ENCODE measurements at regions not wholly inside any gene's neighbourhood (a gene's known extent, or its start where the extent isn't known, plus 50 kb on each side); places are given as distances from the start of the nearest gene placed in this dataset.
"Not testable (repeated sequence)": the region's sequence is repeated elsewhere in the genome, so short reads cannot be mapped to it uniquely, and the experiment has no call there.

DNA sequence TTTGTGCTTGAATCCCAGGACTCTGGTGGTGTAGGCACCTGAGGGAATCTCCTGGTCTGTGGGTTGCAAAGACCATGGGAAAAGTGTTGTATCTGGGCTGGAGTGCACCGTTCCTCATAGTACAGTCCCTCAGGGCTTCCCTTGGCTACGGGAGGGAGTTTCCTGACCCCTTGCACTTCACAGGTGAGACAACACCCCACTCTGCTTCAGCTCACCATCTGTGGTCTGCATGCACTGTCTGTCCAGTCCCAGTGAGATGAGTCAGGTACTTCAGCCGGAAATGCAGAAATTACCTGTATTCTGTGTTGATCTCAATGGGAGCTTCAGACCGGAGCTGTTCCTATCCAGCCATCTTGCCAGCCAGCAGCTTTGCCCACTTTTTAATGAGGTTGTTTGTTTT lies 353.0 kb upstream of the IRS4 start:
- TF ChIP-seq, protein P1, sequence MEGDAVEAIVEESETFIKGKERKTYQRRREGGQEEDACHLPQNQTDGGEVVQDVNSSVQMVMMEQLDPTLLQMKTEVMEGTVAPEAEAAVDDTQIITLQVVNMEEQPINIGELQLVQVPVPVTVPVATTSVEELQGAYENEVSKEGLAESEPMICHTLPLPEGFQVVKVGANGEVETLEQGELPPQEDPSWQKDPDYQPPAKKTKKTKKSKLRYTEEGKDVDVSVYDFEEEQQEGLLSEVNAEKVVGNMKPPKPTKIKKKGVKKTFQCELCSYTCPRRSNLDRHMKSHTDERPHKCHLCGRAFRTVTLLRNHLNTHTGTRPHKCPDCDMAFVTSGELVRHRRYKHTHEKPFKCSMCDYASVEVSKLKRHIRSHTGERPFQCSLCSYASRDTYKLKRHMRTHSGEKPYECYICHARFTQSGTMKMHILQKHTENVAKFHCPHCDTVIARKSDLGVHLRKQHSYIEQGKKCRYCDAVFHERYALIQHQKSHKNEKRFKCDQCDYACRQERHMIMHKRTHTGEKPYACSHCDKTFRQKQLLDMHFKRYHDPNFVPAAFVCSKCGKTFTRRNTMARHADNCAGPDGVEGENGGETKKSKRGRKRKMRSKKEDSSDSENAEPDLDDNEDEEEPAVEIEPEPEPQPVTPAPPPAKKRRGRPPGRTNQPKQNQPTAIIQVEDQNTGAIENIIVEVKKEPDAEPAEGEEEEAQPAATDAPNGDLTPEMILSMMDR (IDR thresholded peaks at IDR 0.05) = no peak
- Histone ChIP-seq H3K27ac (no peak overlapping the region), H3K4me3 (no peak overlapping the region)
- DNase-seq (ENCODE audit: low spot score) = no peak

DNA sequence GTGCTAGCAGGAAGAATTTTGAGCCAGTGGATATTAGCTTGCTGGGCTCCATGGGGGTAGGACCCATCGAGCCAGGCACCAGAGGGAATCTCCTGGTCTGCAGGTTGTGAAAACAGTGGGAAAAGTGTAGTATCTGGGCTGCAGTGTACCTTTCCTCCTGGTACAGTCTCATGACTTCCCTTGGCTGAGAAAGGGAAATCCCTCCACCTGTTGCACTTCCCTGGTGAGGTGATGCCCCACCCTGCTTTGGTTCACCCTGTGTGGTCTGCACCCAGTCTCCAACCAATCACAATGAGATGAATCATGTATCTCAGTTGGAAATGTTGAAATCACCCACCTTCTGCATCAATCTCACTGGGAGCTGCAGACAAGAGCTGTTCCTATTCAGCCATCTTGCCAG lies 341.4 kb upstream of the IRS4 start:
- no peak overlapping the region for H3K27ac ChIP-seq
- no peak for DNase-seq (ENCODE audit: low spot score)
- TF ChIP-seq, protein P1 (IDR thresholded peaks at IDR 0.05) = no peak
- no peak overlapping the region for H3K4me3 ChIP-seq

DNA sequence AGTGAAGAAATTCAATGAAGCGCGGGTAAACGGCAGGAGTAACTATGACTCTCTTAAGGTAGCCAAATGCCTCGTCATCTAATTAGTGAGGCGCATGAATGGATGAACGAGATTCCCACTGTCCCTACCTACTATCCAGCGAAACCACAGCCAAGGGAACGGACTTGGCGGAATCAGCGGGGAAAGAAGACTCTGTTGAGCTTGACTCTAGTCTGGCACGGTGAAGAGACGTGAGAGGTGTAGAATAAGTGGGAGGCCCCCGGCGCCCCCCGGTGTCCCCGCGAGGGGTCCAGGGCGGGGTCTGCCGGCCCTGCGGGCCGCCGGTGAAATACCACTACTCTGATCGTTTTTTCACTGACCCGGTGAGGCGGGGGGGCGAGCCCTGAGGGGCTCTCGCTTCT lies 317.8 kb upstream of the IRS4 start:
- DNase-seq (ENCODE audit: low spot score); H3K27ac ChIP-seq; H3K4me3 ChIP-seq: not testable (repeated sequence)

DNA sequence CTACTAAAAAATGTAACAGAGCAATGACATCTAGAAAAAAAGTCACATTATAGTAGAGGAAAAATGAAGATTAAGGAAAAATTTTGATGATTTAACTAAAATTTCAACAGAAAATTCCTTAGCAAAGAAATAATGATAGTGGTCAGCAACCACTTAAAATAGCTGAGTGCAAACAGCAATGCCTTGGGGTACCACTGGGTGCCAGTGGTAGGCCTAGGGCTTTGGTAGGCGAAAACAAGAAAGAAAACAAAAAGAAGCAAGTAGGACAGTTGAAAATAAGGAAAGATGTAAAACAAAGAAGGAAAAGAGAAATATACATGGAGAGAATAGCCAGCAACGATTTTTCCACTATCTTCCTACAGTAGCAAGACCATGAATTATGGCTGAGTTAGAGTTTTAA lies 313.5 kb upstream of the IRS4 start:
- Histone ChIP-seq H3K27ac (no peak overlapping the region), H3K4me3 (no peak overlapping the region)
- TF ChIP-seq, protein P1 (IDR thresholded peaks at IDR 0.05) = no peak
- DNase-seq (ENCODE audit: low spot score) = no peak

DNA sequence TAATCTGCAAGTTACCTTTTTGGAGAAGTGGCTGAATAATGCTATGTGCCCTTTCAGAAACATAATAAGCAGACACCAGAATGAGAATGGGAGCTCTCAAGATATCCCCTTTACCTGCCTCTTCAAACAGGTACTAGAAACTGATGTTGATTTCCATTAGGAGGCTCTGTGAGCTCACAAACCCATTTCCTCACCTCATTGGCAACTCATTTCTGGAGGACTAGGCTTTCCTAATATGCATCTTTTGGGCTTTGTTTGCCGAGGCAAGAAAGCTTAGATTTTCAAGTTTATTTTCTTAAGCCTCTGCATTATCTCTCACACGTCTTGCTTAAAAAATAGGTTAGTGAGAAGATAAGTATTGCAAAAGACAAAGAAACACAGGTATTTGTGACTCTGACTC lies 313.1 kb upstream of the IRS4 start:
- DNase-seq (ENCODE audit: low spot score) = no peak
- TF ChIP-seq, protein P1 (IDR thresholded peaks at IDR 0.05) = no peak
- Histone ChIP-seq H3K27ac (no peak overlapping the region), H3K4me3 (no peak overlapping the region)

DNA sequence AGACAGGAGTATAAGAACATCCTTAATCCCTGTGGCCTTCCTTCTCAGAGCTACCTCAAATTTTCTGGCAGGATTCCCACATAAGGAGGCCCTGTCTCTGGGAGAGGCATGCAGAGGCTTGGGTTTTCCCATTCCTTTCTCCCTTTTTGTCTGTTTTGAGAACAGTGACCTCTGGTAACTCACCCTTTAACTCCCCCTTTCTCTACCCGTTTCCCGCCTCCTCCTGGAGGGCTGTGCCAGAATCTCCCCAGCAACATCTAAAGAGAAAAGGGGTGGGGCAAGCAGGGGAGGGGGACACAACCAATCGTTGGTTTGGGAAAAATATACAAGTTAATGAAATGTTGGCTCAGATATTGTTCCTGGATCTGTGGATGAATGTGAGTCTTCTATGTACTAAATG lies 303.7 kb upstream of the IRS4 start:
- no peak overlapping the region for H3K4me3 ChIP-seq
- no peak for DNase-seq (ENCODE audit: low spot score)
- TF ChIP-seq, protein P1 (IDR thresholded peaks at IDR 0.05) = no peak
- no peak overlapping the region for H3K27ac ChIP-seq

DNA sequence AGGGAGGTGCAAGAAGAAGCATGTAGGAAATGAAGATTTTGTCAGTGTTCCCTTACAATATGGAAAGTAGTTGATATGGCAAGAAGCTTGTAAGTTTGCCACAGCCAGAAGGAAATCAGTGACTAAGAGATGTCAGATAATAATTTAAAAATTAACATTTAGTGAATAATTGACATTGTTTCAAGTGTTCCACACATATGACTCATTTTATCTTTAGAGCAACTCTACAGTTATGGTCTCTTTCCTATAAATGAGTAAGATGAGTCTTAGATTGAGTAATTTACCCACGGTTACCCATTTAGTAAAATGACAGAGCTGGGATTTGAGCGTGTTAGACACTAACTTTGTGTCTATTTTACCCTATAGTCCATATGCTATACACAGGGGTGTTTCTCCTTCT lies 300.3 kb upstream of the IRS4 start:
- TF ChIP-seq, protein P1 (IDR thresholded peaks at IDR 0.05) = no peak
- no peak overlapping the region for H3K27ac ChIP-seq
- DNase-seq (ENCODE audit: low spot score) = no peak
- no peak overlapping the region for H3K4me3 ChIP-seq

DNA sequence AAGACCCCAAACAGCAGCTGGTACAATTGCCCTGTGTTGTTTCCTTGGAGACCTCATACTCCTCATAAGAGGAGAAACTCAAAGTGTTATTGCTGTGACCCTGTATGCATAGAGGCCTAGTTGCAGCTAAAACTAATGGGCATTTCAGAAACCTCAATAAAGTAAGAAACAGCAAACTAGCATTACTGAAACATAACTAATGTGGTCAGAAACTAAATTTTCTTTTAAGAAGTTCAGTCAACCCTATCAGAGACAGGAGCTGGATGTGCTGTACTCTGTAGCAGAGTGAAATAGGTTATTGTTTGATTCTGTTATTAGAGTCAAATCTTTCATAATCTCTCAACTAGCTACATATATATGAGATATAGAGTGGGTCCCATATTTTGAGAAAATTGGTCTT lies 257.5 kb upstream of the IRS4 start:
- TF ChIP-seq, protein P1 (IDR thresholded peaks at IDR 0.05) = no peak
- DNase-seq (ENCODE audit: low spot score) = no peak
- Histone ChIP-seq H3K27ac (no peak overlapping the region), H3K4me3 (no peak overlapping the region)

DNA sequence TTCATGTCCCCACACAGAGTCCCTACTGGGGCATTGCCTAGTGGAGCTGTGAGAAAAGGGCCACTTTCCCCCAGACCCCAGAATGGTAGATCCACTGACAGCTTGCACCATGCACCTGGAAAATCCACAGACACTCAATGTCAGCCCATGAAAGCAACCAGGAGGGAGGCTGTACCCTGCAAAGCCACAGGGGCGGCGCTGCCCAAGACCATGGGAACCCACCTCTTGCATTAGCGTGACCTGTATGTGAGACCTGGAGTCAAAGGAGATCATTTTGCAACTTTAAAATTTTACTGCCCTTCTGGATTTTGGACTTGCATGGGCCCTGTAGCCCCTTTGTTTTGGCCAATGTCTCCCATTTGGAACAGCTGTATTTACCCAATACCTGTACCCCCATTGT lies 236.5 kb upstream of the IRS4 start:
- DNase-seq (ENCODE audit: low spot score); H3K4me3 ChIP-seq: not testable (repeated sequence)

More for the DNA sequence above, 236.5 kb upstream of the IRS4 start:
- not testable (repeated sequence) for H3K27ac ChIP-seq

Data from coronary artery (tissue), 2 donors.